Chondrocyte (in vitro differentiated cells): ENCODE measurements at regions not wholly inside any gene's neighbourhood (a gene's known extent, or its start where the extent isn't known, plus 50 kb on each side); places are given as distances from the start of the nearest gene placed in this dataset.

Experiments
- DNase-seq: peaks from one replicate; pipeline ENCODE4 v3.0.0; 2021; ENCODE audit warnings: mixed read lengths, low spot score
- H3K27ac Mint-ChIP-seq: one replicate; pipeline ENCODE4 v1.8.0; 2021; ENCODE audit warnings: mild to moderate bottlenecking, moderate library complexity, mixed read lengths; ENCODE audit not compliant: unreplicated experiment
- H3K27me3 Mint-ChIP-seq: 2 replicates; pipeline ENCODE4 v1.8.0; 2021; ENCODE audit warnings: low read depth, mixed read lengths
- H3K36me3 Mint-ChIP-seq: 2 replicates; pipeline ENCODE4 v1.8.0; 2021; ENCODE audit warnings: low read depth, mixed read lengths
- H3K4me1 Mint-ChIP-seq: 2 replicates; pipeline ENCODE4 v1.8.0; 2021; ENCODE audit warnings: low read depth, mild to moderate bottlenecking, mixed read lengths
- H3K4me3 Mint-ChIP-seq: one replicate; pipeline ENCODE4 v1.8.0; 2021; ENCODE audit warnings: mild to moderate bottlenecking, moderate library complexity, mixed read lengths; ENCODE audit not compliant: unreplicated experiment
- H3K9me3 Mint-ChIP-seq: 2 replicates; pipeline ENCODE4 v1.8.0; 2021; ENCODE audit warnings: low read depth, mixed read lengths
- CTCF ChIP-seq: fragments of 200-600 bp; sonication (generic); IDR thresholded peaks from 2 replicates; pipeline ENCODE4 v1.5.0; 2021; ENCODE audit warnings: antibody characterized with exemption, mild to moderate bottlenecking, moderate library complexity

- H3K4me1 Mint-ChIP-seq = no peaks in the 10 kb centered on the region
- no peak overlapping the region for H3K4me3 Mint-ChIP-seq
- peaks cover 1% of the 10 kb centered on the region for H3K36me3 Mint-ChIP-seq
- no peaks in the 10 kb centered on the region for H3K27me3 Mint-ChIP-seq
- H3K27ac Mint-ChIP-seq = no peak overlapping the region
- peaks cover 9% of the 10 kb centered on the region for H3K9me3 Mint-ChIP-seq
- no peak for TF ChIP-seq CTCF
- no peak for DNase-seq
These were observed 290.1 kb downstream of the SRBD1 start for GRCh38 chr2:45320956-45321355.

- no peak overlapping the region for H3K27ac Mint-ChIP-seq
- no peak for TF ChIP-seq CTCF
These were observed 291.2 kb downstream of the SRBD1 start for GRCh38 chr2:45319683-45320455.

GRCh38 chr2:45318686-45319085 is 292.4 kb downstream of the SRBD1 start:
- Mint-ChIP-seq H3K27me3 (no peaks in the 10 kb centered on the region), H3K9me3 (peaks cover 5% of the 10 kb centered on the region), H3K27ac (no peak overlapping the region), H3K36me3 (peaks cover 1% of the 10 kb centered on the region), H3K4me1 (no peaks in the 10 kb centered on the region), H3K4me3 (no peak overlapping the region)
- no peak for TF ChIP-seq CTCF
- DNase-seq = no peak

More at GRCh38 chr2:45319683-45320455, 291.2 kb downstream of the SRBD1 start:
- no peaks in the 10 kb centered on the region for H3K27me3 Mint-ChIP-seq
- DNase-seq = no peak
- H3K9me3 Mint-ChIP-seq = peaks cover 9% of the 10 kb centered on the region
- peaks cover 1% of the 10 kb centered on the region for H3K36me3 Mint-ChIP-seq
- no peak overlapping the region for H3K4me3 Mint-ChIP-seq
- no peaks in the 10 kb centered on the region for H3K4me1 Mint-ChIP-seq

GRCh38 chr2:45316576-45317338 is 294.3 kb downstream of the SRBD1 start:
- no peak overlapping the region for H3K4me3 Mint-ChIP-seq
- peaks cover 1% of the 10 kb centered on the region for H3K36me3 Mint-ChIP-seq
- no peak for DNase-seq
- no peak overlapping the region for H3K27ac Mint-ChIP-seq
- no peak for TF ChIP-seq CTCF
- H3K27me3 Mint-ChIP-seq = no peaks in the 10 kb centered on the region
- peaks cover 3% of the 10 kb centered on the region for H3K4me1 Mint-ChIP-seq
- no peaks in the 10 kb centered on the region for H3K9me3 Mint-ChIP-seq

- no peak for DNase-seq
- Mint-ChIP-seq H3K9me3 (no peaks in the 10 kb centered on the region), H3K36me3 (peaks cover 1% of the 10 kb centered on the region), H3K4me3 (no peak overlapping the region), H3K27ac (no peak overlapping the region), H3K27me3 (no peaks in the 10 kb centered on the region), H3K4me1 (peaks cover 3% of the 10 kb centered on the region)
- no peak for TF ChIP-seq CTCF
These were observed 295.2 kb downstream of the SRBD1 start for GRCh38 chr2:45315861-45316260.
